Type B pancreatic cell (in vitro differentiated cells): ENCODE measurements at regions not wholly inside any gene's neighbourhood (a gene's known extent, or its start where the extent isn't known, plus 50 kb on each side); places are given as distances from the start of the nearest gene placed in this dataset.
"Not testable (repeated sequence)": the region's sequence is repeated elsewhere in the genome, so short reads cannot be mapped to it uniquely, and the experiment has no call there.

ENCODE experiments used
- DNase-seq: peaks from one replicate; pipeline ENCODE4 v3.0.0; 2021; ENCODE audit warnings: mixed read lengths; ENCODE audit not compliant: unreplicated experiment; ENCODE audit errors: extremely low spot score
- H3K27ac Mint-ChIP-seq: 2 replicates; pipeline ENCODE4 v1.8.0; 2021; ENCODE audit warnings: mild to moderate bottlenecking, mixed read lengths
- H3K27me3 Mint-ChIP-seq: 2 replicates; pipeline ENCODE4 v1.8.0; 2021; ENCODE audit warnings: mixed read lengths
- H3K36me3 Mint-ChIP-seq: 2 replicates; pipeline ENCODE4 v1.8.0; 2021; ENCODE audit warnings: mixed read lengths
- H3K4me1 Mint-ChIP-seq: one replicate; pipeline ENCODE4 v1.8.0; 2021; ENCODE audit warnings: mixed read lengths; ENCODE audit not compliant: unreplicated experiment
- H3K4me3 Mint-ChIP-seq: 2 replicates; pipeline ENCODE4 v1.8.0; 2021; ENCODE audit warnings: mild to moderate bottlenecking, mixed read lengths
- H3K9me3 Mint-ChIP-seq: 2 replicates; pipeline ENCODE4 v1.8.0; 2021; ENCODE audit warnings: mixed read lengths
- TF ChIP-seq, protein P1 (sequence below): fragments of 200-600 bp; sonication (generic); conservative IDR thresholded peaks from 2 replicates; pipeline ENCODE4 v1.5.0; 2021; ENCODE audit warnings: antibody characterized with exemption, mild to moderate bottlenecking

DNA sequence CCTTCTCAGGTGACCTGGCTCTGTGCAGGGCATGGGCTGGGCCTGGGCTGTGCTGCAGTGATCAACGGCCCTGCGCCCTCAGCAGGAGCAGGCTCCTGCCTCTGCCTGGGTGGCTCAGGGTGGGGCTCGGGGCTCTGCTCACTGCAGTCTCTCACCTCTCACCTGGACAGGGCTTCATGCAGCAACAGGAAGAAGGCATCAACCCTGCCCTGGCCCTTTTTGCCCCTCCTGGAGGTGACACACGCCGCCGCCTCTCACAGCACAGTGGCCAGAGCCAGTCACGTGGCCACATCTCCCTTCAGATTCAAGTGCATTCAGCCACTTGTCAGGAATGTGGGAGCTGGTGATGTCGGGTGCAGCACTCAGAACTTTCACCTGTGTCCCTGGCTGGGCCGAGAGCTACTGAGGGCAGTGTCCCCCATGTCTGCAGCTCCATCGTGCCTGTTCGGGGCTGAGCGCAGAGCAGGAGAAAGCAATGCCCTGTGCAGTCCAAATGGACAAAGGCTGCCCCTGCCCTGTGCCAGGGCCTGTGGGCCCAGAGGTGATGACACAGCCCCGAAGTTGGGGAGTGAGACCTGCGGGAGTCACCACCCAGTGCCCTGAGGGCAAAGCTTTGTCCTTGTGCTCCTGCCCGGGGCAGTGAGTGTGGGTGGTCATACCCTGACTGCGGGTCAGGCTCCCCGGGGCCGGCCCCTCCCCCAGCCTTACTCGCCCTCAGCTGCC lies 314.0 kb downstream of the PTPRU start:
- Mint-ChIP-seq H3K36me3 (no peaks in the 10 kb centered on the region), H3K9me3 (no peaks in the 10 kb centered on the region), H3K4me1 (no peaks in the 10 kb centered on the region), H3K4me3 (no peak overlapping the region), H3K27ac (no peak overlapping the region), H3K27me3 (no peaks in the 10 kb centered on the region)
- TF ChIP-seq, protein P1, sequence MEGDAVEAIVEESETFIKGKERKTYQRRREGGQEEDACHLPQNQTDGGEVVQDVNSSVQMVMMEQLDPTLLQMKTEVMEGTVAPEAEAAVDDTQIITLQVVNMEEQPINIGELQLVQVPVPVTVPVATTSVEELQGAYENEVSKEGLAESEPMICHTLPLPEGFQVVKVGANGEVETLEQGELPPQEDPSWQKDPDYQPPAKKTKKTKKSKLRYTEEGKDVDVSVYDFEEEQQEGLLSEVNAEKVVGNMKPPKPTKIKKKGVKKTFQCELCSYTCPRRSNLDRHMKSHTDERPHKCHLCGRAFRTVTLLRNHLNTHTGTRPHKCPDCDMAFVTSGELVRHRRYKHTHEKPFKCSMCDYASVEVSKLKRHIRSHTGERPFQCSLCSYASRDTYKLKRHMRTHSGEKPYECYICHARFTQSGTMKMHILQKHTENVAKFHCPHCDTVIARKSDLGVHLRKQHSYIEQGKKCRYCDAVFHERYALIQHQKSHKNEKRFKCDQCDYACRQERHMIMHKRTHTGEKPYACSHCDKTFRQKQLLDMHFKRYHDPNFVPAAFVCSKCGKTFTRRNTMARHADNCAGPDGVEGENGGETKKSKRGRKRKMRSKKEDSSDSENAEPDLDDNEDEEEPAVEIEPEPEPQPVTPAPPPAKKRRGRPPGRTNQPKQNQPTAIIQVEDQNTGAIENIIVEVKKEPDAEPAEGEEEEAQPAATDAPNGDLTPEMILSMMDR = no peak
- no peak for DNase-seq

DNA sequence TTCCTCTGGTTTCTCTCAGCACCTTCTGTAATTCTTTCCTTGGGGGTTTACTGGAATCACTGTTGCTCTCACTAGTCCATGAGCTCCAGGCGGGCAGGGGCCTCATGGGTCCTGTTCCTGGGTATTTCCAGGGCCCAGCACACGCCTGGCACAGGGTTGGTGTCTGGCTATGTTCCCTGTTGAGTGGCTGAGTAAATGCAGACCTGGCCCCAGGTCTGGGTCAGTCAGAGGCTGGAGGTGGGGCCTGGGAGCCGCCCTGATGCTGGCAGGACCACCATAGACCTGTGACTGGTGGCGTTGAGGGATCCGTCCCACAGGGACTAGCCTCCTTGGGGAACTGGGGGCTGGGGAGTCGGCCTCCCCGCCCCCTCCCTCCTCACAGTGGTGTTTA lies 313.4 kb downstream of the PTPRU start:
- H3K27ac Mint-ChIP-seq = not testable (repeated sequence)

DNA sequence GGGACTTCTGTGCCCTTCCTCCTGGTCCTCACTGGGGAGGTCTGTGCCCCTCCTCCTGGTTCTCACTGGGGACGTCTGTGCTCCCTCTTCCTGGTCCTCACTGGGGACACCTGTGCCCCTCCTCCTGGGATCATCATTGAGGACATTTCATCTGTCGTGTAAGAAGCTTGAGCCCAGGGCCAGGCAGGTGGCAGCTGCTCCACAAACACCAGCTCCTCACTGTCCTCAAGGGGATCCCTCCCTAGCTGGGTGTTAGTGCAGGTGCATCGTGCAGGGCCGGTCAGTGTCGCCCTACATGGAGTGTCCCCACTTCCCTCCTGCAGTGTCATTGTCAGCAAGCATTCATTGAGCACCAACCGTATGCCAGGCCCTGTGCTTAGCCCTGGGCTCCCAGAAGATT lies 312.7 kb downstream of the PTPRU start:
- no peaks in the 10 kb centered on the region for H3K36me3 Mint-ChIP-seq
- no peaks in the 10 kb centered on the region for H3K9me3 Mint-ChIP-seq
- TF ChIP-seq, protein P1 = no peak
- no peaks in the 10 kb centered on the region for H3K4me1 Mint-ChIP-seq
- H3K27ac Mint-ChIP-seq = no peak overlapping the region
- no peaks in the 10 kb centered on the region for H3K27me3 Mint-ChIP-seq
- no peak overlapping the region for H3K4me3 Mint-ChIP-seq
- DNase-seq = no peak

More for the DNA sequence above, 313.4 kb downstream of the PTPRU start:
- H3K9me3 Mint-ChIP-seq, H3K4me1 Mint-ChIP-seq, H3K36me3 Mint-ChIP-seq, DNase-seq, H3K4me3 Mint-ChIP-seq, H3K27me3 Mint-ChIP-seq: not testable (repeated sequence)

DNA sequence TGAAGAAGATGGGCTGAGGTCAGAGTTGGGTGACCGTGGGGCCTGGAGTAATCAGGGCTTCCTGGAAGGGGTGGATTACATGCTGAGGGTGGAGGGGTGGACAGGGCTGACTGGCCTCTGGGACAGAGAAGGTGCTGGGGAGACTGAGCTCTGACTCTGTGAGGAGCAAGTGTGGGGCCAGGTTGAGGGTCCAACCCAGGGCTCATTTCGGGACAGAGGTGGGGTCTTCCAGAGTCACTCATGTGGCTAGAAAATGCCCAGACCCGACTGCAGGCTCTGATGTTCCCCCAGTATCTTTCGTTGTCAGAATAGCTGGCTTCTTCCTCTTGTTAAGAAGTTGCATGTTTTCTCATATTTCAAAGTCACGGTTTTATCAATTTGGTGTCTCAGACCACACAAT lies 311.8 kb downstream of the PTPRU start:
- DNase-seq = no peak
- H3K4me1 Mint-ChIP-seq = no peaks in the 10 kb centered on the region
- no peaks in the 10 kb centered on the region for H3K9me3 Mint-ChIP-seq
- H3K4me3 Mint-ChIP-seq = no peak overlapping the region
- no peaks in the 10 kb centered on the region for H3K36me3 Mint-ChIP-seq
- TF ChIP-seq, protein P1 = no peak
- no peaks in the 10 kb centered on the region for H3K27me3 Mint-ChIP-seq
- H3K27ac Mint-ChIP-seq = no peak overlapping the region

DNA sequence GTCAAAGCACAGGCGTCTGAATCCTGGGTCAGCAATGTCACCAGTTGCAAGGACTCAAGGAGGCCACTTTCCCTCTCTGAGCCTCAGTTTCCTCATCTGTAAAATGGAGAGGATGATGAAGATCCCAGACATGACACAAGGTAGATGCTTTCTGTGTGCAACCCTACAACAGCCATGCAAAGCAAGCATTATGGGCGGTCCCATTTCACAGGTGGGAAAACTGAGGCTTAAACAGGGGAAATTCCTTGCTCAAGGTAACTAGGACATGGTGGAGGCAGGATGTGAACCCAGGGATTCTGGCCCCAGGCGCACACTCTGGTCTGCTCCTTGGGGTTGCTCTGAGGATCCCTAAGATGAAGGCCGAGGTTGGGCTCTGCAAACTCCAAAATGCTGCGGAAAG lies 311.0 kb downstream of the PTPRU start:
- H3K4me1 Mint-ChIP-seq = no peaks in the 10 kb centered on the region

DNA sequence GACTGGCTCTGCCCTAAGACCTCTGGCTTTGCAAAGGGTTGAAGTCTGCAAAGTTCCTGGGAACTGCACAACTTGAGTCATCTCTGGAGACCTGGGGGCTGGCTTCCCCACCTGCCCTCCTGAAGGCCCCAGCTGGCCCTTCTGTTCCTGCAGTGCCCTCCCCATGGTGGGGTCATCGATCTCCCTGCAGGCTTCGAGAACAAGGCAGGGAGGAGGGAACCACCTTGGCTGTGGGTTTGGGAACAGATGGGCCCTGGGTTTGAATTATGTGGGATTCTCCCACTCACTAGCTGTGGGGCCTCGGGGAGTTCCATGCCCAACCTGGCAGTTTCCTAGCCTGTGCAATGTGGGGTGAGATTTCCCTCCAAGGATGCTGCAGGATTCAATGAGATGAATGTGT lies 310.2 kb downstream of the PTPRU start:
- TF ChIP-seq, protein P1 = no peak
- Mint-ChIP-seq H3K4me1 (no peaks in the 10 kb centered on the region), H3K9me3 (no peaks in the 10 kb centered on the region), H3K36me3 (no peaks in the 10 kb centered on the region), H3K4me3 (no peak overlapping the region), H3K27ac (no peak overlapping the region), H3K27me3 (no peaks in the 10 kb centered on the region)
- DNase-seq = no peak

More for the DNA sequence above, 311.0 kb downstream of the PTPRU start:
- no peak overlapping the region for H3K27ac Mint-ChIP-seq
- no peaks in the 10 kb centered on the region for H3K9me3 Mint-ChIP-seq
- no peak for DNase-seq
- no peaks in the 10 kb centered on the region for H3K27me3 Mint-ChIP-seq
- H3K4me3 Mint-ChIP-seq = no peak overlapping the region
- H3K36me3 Mint-ChIP-seq = no peaks in the 10 kb centered on the region
- TF ChIP-seq, protein P1 = no peak
